K562 (cell line): ENCODE measurements at regions not wholly inside any gene's neighbourhood (a gene's known extent, or its start where the extent isn't known, plus 50 kb on each side); places are given as distances from the start of the nearest gene placed in this dataset.

Experiments used
- ADNP ChIP-seq: fragments of 200-800 bp; sonication (Bioruptor generic); IDR thresholded peaks from 2 replicates; pipeline ENCODE4 v1.6.1; 2016; ENCODE audit warnings: missing genetic modification characterization, missing compliant biosample characterization
- ARID1B ChIP-seq: fragments of 450-650 bp; IDR thresholded peaks from 2 replicates; pipeline ENCODE4 v1.6.1; 2016; ENCODE audit warnings: antibody characterized with exemption, mild to moderate bottlenecking, inconsistent platforms
- ATF7 ChIP-seq: fragments of 450-650 bp; IDR thresholded peaks from 2 replicates; pipeline ENCODE4 v1.7.1; 2014; ENCODE audit warnings: mild to moderate bottlenecking, moderate library complexity
- BRCA1 ChIP-seq, 2 experiments: fragments of 450-650 bp in 1 of 2; sonication (generic) in 1 of 2; formaldehyde crosslinking in 1 of 2; IDR thresholded peaks; 2 replicates each; pipeline versions ENCODE4 v1.5.0 to v1.6.1; 2017 to 2020; ENCODE audit warnings: mild to moderate bottlenecking in 1 of 2, missing genetic modification reagents in 1 of 2
- BRD4 ChIP-seq: fragments of 200-600 bp; sonication (generic); IDR thresholded peaks from 2 replicates; pipeline ENCODE4 v1.6.1; 2017; ENCODE audit warnings: inconsistent platforms
- ELF4 ChIP-seq: fragments of 450-650 bp; formaldehyde crosslinking; IDR thresholded peaks from 2 replicates; pipeline ENCODE4 v1.4.0; 2022; ENCODE audit warnings: missing genetic modification characterization
- ETS2 ChIP-seq: IDR thresholded peaks from 2 replicates; pipeline ENCODE4 v1.6.1; 2016; ENCODE audit warnings: borderline replicate concordance, missing genetic modification characterization, mild to moderate bottlenecking, moderate library complexity, missing compliant biosample characterization; ENCODE audit not compliant: poor library complexity, severe bottlenecking
- NR3C1 ChIP-seq: sonication (generic); formaldehyde crosslinking; IDR thresholded peaks from 2 replicates; pipeline ENCODE4 v1.8.1; 2022; ENCODE audit warnings: missing genetic modification reagents
- ZNF134 ChIP-seq: fragments of 250-450 bp; sonication (Bioruptor Pico); conservative IDR thresholded peaks from 2 replicates; pipeline ENCODE4 v1.4.0; 2020
- ZNF143 ChIP-seq: sonication (generic); formaldehyde crosslinking; IDR thresholded peaks from 2 replicates; pipeline ENCODE4 v1.9.0; 2022; ENCODE audit warnings: mild to moderate bottlenecking, missing genetic modification reagents
- TF ChIP-seq, protein P1 (sequence below): fragments of 450-650 bp; IDR thresholded peaks from 2 replicates; pipeline ENCODE4 v1.6.1; 2017; ENCODE audit warnings: antibody characterized with exemption, mild to moderate bottlenecking
- TF ChIP-seq, protein P2 (sequence below): fragments of 250-450 bp; sonication (Bioruptor Pico); IDR thresholded peaks from 2 replicates; pipeline ENCODE4 v1.5.0; 2020; ENCODE audit warnings: mild to moderate bottlenecking
- TF ChIP-seq, protein P3 (sequence below), 2 experiments: fragments of 450-650 bp; conservative IDR thresholded peaks; 2 replicates each; pipeline ENCODE4 v1.6.1; 2017; ENCODE audit warnings: mild to moderate bottlenecking in 2 of 2, moderate library complexity in 2 of 2
- TF ChIP-seq, protein P4 (sequence below): fragments of 450-650 bp; IDR thresholded peaks from 2 replicates; pipeline ENCODE4 v1.6.1; 2017; ENCODE audit warnings: mild to moderate bottlenecking, moderate library complexity

DNA sequence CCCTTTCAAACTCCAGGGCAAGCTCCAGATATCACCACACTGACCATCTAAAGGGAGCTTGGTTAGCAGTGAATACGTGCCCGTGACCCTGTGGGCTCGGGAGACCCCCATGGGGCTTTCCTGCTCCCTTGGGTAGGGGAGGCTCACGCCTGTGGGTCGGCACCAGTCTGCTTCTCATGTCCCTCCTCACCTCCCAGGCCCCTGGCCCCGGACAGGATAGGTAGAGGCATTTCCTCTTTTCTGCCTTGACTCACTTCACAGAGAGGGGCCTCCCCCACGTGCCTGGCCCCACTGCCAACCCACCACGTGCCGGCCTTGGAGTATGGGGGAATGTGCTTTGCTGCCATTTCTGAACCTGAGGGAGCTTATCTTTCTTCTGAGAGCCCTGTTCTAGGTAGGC, 131.3 kb upstream of the FAM20C start (continued):
- TF ChIP-seq BRCA1 (IDR thresholded peaks at IDR 0.05) (no peak), BRCA1 (CRISPR knock-in tag; IDR thresholded peaks at IDR 0.05) (no peak), ATF7 (no peak), NR3C1 (CRISPR knock-in tag) (0 out of 2 replicates have a peak, but pooled peaks have one; percentile 59), ZNF143 (no peak), ZNF134 (CRISPR knock-in tag) (no peak), ETS2 (tag) (no peak), BRD4 (no peak), ARID1B (no peak), ADNP (no peak), ELF4 (CRISPR knock-in tag) (no peak)
- TF ChIP-seq, protein P1, sequence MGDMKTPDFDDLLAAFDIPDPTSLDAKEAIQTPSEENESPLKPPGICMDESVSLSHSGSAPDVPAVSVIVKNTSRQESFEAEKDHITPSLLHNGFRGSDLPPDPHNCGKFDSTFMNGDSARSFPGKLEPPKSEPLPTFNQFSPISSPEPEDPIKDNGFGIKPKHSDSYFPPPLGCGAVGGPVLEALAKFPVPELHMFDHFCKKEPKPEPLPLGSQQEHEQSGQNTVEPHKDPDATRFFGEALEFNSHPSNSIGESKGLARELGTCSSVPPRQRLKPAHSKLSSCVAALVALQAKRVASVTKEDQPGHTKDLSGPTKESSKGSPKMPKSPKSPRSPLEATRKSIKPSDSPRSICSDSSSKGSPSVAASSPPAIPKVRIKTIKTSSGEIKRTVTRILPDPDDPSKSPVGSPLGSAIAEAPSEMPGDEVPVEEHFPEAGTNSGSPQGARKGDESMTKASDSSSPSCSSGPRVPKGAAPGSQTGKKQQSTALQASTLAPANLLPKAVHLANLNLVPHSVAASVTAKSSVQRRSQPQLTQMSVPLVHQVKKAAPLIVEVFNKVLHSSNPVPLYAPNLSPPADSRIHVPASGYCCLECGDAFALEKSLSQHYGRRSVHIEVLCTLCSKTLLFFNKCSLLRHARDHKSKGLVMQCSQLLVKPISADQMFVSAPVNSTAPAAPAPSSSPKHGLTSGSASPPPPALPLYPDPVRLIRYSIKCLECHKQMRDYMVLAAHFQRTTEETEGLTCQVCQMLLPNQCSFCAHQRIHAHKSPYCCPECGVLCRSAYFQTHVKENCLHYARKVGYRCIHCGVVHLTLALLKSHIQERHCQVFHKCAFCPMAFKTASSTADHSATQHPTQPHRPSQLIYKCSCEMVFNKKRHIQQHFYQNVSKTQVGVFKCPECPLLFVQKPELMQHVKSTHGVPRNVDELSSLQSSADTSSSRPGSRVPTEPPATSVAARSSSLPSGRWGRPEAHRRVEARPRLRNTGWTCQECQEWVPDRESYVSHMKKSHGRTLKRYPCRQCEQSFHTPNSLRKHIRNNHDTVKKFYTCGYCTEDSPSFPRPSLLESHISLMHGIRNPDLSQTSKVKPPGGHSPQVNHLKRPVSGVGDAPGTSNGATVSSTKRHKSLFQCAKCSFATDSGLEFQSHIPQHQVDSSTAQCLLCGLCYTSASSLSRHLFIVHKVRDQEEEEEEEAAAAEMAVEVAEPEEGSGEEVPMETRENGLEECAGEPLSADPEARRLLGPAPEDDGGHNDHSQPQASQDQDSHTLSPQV = no peak
- TF ChIP-seq, protein P2, sequence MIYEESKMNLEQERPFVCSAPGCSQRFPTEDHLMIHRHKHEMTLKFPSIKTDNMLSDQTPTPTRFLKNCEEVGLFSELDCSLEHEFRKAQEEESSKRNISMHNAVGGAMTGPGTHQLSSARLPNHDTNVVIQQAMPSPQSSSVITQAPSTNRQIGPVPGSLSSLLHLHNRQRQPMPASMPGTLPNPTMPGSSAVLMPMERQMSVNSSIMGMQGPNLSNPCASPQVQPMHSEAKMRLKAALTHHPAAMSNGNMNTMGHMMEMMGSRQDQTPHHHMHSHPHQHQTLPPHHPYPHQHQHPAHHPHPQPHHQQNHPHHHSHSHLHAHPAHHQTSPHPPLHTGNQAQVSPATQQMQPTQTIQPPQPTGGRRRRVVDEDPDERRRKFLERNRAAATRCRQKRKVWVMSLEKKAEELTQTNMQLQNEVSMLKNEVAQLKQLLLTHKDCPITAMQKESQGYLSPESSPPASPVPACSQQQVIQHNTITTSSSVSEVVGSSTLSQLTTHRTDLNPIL (CRISPR knock-in tag) = no peak
- TF ChIP-seq, protein P3, sequence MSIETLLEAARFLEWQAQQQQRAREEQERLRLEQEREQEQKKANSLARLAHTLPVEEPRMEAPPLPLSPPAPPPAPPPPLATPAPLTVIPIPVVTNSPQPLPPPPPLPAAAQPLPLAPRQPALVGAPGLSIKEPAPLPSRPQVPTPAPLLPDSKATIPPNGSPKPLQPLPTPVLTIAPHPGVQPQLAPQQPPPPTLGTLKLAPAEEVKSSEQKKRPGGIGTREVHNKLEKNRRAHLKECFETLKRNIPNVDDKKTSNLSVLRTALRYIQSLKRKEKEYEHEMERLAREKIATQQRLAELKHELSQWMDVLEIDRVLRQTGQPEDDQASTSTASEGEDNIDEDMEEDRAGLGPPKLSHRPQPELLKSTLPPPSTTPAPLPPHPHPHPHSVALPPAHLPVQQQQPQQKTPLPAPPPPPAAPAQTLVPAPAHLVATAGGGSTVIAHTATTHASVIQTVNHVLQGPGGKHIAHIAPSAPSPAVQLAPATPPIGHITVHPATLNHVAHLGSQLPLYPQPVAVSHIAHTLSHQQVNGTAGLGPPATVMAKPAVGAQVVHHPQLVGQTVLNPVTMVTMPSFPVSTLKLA (conservative IDR thresholded peaks at IDR 0.05) = no peak
- TF ChIP-seq, protein P4, sequence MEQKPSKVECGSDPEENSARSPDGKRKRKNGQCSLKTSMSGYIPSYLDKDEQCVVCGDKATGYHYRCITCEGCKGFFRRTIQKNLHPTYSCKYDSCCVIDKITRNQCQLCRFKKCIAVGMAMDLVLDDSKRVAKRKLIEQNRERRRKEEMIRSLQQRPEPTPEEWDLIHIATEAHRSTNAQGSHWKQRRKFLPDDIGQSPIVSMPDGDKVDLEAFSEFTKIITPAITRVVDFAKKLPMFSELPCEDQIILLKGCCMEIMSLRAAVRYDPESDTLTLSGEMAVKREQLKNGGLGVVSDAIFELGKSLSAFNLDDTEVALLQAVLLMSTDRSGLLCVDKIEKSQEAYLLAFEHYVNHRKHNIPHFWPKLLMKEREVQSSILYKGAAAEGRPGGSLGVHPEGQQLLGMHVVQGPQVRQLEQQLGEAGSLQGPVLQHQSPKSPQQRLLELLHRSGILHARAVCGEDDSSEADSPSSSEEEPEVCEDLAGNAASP = no peak
